ENCODE measurements at regions not wholly inside any gene's neighbourhood (a gene's known extent, or its start where the extent isn't known, plus 50 kb on each side); places are given as distances from the start of the nearest gene placed in this dataset.
"Not testable (repeated sequence)": the region's sequence is repeated elsewhere in the genome, so short reads cannot be mapped to it uniquely, and the experiment has no call there.

GRCh38 chrX:40222612-40223011 lies 124.9 kb upstream of the BCOR start:
- DNase-seq, result not testable (repeated sequence)

DNA sequence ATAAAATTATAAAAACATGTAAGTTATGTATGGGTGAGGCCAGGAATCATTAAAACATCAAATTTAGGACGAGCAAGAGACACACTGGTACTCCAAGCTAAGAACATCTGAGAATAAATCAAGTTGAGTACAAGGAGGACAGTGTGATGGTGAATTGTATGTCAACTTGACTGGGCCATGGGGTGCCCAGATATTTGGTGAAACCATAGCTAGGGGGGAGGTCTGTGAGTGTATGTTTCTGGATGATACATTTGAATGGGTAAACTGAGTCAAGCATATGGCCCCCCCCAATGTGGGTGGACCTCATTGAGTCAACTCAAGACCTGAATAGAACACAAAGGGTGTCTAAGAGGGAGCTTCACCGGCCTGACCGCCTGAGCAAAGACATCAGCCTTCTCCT lies 115.3 kb upstream of the BCOR start:
- no peak for DNase-seq

- peak; percentile 31 for DNase-seq
Observed at GRCh38 chrX:40209951-40210617, 112.3 kb upstream of the BCOR start.

DNA sequence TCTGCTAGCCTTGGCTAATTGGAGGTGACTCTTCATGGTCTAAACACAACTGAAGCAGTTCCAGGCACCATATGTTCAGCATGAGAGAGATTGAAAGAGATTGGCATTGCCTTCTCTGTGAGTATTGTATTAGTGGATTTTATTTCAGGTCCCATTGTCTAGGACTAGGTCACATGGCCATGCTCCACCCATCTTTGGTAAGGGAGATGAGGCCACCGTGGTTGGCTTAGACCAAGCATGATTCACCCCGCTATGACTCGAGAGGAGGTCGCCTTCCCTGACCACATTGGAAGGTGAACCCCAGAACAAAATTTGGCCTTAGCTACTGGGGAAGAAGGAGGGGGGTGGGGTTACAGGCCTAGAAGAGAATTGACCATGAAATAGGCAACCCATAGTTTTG lies 109.9 kb upstream of the BCOR start:
- DNase-seq, result peak; percentile 13

- no peak for DNase-seq
Observed at GRCh38 chrX:40205471-40205870, 107.7 kb upstream of the BCOR start.

- DNase-seq, result no peak
Observed at GRCh38 chrX:40202456-40202855, 104.7 kb upstream of the BCOR start.

DNA sequence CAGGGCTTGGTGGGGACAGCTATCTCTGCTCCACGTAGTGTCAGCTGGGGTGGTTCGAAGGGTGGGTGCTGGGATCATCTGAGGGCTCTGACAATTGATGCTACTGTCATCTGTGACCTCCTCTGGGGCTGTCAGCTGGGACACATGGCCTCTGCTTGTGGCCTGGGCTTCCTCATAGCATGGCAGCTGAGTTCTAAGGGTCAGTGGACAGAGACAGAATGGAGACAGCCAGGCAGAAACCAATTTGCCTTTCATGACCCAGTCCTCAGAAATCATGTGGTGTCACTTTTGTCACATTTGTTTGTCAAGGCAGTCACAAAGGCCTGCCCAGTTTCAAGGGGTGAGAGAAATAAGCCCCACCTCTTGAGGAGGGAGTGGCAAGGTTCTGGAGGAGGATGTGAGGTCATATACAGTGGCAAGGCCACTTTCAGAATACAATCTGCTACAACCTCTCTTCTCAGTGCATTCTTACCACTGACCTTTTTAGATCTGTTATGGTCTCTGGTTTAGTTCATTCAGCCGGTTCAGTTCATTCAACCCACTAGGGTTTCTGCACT lies 103.6 kb upstream of the BCOR start:
- DNase-seq, result no peak

- DNase-seq, result no peak
Observed at GRCh38 chrX:40199704-40200103, 101.9 kb upstream of the BCOR start.

- no peak for DNase-seq
Observed at GRCh38 chrX:40197071-40197470, 99.3 kb upstream of the BCOR start.

DNA sequence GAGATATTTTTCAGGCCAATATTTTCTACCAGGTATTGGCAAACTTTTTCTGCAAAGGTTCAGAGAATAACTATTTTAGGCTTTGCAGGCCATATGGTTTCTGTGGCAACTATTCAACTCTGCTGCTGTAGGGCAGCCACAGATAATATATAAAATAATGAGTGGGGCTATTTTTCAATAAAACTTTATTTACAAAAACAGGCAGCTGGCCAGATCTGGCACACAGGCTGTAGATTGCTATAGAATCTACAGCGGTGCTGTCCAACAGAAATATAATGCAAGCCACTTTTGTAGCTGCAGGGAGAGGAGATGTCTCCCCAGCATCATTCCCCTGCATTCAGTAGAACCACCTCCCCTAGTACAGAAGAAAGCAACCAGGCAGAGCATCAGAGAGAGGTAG lies 97.6 kb upstream of the BCOR start:
- no peak for DNase-seq

GRCh38 chrX:40192196-40192595 lies 94.4 kb upstream of the BCOR start:
- DNase-seq, result no peak

GRCh38 chrX:40189637-40190036 lies 91.9 kb upstream of the BCOR start:
- no peak for DNase-seq

DNA sequence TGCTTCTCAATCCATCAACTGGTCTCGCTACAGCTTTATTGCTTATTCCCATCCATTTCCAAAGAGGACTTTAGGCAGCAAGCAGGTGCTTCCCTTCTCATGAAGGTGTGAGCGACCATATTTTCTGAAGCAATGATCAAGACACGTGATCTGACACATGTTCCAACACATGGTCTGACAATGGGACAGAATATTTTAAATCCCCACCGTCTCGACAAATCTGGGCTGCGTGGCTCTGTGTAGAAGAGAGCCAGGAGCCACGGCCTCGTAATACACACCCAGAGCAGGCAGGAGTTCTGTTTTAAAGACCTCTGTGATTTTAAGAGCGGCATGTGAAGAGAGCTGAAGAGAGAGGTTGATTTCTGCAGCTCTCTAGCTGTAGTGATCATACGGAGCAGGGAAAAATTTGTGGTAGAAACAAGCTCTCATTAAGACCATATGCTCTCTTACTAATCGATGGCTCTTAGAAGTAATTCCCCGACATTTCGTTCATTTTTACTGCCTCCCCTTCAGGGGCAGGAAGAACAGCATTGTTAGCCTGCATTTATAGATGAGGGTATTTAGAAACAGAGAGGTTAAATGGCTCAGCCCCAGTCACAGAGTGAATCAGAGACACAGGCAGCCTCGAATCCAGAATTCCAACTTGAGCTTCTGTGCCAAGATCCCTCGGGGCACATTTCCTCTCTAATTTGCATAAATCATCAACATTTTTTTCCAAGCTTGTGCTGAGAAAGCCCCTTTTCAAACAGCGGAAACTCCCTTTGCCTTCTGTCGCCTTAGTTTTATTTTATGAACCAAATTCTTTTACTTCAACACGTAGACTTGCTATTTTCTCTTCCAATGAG lies 91.0 kb upstream of the BCOR start:
- no peak for DNase-seq

GRCh38 chrX:40184968-40185367 lies 87.2 kb upstream of the BCOR start:
- no peak for DNase-seq

- no peak for DNase-seq
Observed at GRCh38 chrX:40182615-40183014, 84.9 kb upstream of the BCOR start.

- DNase-seq, result no peak
Observed at GRCh38 chrX:40182095-40182494, 84.3 kb upstream of the BCOR start.

- no peak for DNase-seq
Observed at GRCh38 chrX:40179283-40179682, 81.5 kb upstream of the BCOR start.

GRCh38 chrX:40177942-40178715 lies 80.4 kb upstream of the BCOR start:
- DNase-seq, result no peak

- DNase-seq, result no peak
Observed at GRCh38 chrX:40177489-40177888, 79.7 kb upstream of the BCOR start.

- DNase-seq, result no peak
Observed at GRCh38 chrX:40177117-40177430, 79.3 kb upstream of the BCOR start.

- DNase-seq, result peak; percentile 39
Observed at GRCh38 chrX:40176351-40177116, 78.8 kb upstream of the BCOR start.

DNA sequence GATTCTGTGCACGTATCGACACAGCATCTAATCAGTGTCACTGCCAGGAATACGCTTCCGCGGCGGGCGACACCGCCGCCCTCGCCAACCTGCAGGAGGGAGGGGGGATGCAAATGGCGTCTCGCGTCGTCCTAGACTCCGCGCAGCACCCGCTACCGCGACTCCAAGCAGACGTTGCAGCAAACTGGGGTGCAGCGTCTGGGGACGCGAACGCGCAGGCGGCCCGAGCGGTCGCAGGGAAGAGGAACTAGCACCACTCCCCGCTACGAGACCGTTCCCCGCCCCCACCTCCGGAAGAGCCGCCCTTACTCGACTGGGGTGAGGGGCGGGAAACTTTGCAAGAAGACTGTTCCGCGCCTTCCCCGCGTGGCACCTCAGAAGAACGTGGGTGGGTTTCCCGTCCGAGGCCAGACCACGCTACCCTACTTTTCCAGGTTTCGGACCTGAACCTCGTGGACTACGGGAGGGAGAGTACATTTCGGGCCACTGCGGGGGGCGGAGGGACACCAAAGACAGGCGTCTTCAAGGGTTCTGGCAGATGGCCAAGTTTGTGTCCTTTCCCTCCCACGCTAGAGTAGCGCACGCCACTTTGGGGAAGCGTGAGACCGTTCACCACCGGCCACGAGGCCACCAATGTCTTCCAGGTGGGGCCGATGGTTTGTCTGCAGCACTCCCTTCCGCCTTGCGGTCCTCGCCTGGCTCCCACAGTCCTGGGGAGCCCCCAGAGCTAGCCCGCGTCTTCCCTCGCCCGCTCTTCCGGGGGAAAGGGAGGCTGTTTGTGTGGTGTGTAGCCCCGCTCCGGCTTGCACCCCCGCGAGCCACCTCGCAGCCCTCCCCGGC lies 78.0 kb upstream of the BCOR start:
- peak; percentile 50 for DNase-seq
